Thyroid gland (tissue), 4 donors: ENCODE measurements at regions not wholly inside any gene's neighbourhood (a gene's known extent, or its start where the extent isn't known, plus 50 kb on each side); places are given as distances from the start of the nearest gene placed in this dataset.

ENCODE experiments used
- DNase-seq, 2 donors: peaks; one replicate each; pipeline ENCODE4 v3.0.0-alpha.2; 2019
- H3K27ac ChIP-seq, 3 donors: fragments of 200-600 bp; sonication (generic); 1 replicate in 2 of 3; 2 replicates in 1 of 3; pipeline ENCODE4 v1.5.1; 2016 to 2019; ENCODE audit warnings: mild to moderate bottlenecking in 1 of 3, moderate library complexity in 1 of 3
- H3K27me3 ChIP-seq: fragments of 200-600 bp; sonication (generic); one replicate; pipeline ENCODE4 v1.5.1; 2019
- H3K36me3 ChIP-seq, 2 donors: fragments of 200-600 bp; sonication (generic); one replicate each; pipeline ENCODE4 v1.5.1; 2016 to 2019
- H3K4me1 ChIP-seq, 2 donors: fragments of 200-600 bp; sonication (generic); one replicate each; pipeline ENCODE4 v1.5.1; 2017 to 2019
- H3K4me3 ChIP-seq, 3 donors: fragments of 200-600 bp; sonication (generic); replicated peaks in 1 of 3; 1 replicate in 2 of 3; 2 replicates in 1 of 3; pipeline ENCODE4 v1.5.1; 2016; ENCODE audit warnings: mild to moderate bottlenecking in 1 of 3
- H3K9me3 ChIP-seq: fragments of 200-600 bp; sonication (generic); one replicate; pipeline ENCODE4 v1.5.1; 2017
- POLR2A ChIP-seq, 2 donors: fragments of 450-650 bp; IDR thresholded peaks; one replicate each; pipeline ENCODE4 v1.6.1; 2017; ENCODE audit warnings: antibody characterized with exemption in 2 of 2, mild to moderate bottlenecking in 2 of 2, moderate library complexity in 1 of 2
- WGBS, 2 donors: methylation state at CpG; one replicate each; pipeline ENCODE4 v1.1.5; 2017; 5-methylcytosine and 5-hydroxymethylcytosine counted together
- intact Hi-C: fragments of 100-400 bp; cut with DNase I; formaldehyde crosslinking; loops from one replicate; pipeline ENCODE4 v1.15.1; 2023
- TF ChIP-seq, protein P1 (sequence below), 6 experiments: fragments of 200-600 bp in 3 of 6; fragments of 450-650 bp in 3 of 6; sonication (generic) in 3 of 6; IDR thresholded peaks; one replicate each; pipeline ENCODE4 v1.5.1; 2016 to 2019; ENCODE audit warnings: antibody characterized with exemption in 6 of 6, mild to moderate bottlenecking in 2 of 6, inconsistent platforms in 1 of 6, moderate library complexity in 1 of 6

GRCh38 chr5:90233476-90233875 lies 176.1 kb downstream of the CETN3 start:
- WGBS, 2 donors = 34 to 35% methylated on average over 3 of the region's 3 CpGs
- Histone ChIP-seq H3K27me3 (no peaks in the 10 kb centered on the region), H3K4me3 (no peak overlapping the region), H3K27ac (no peak overlapping the region), H3K4me1 (peaks cover 21 to 23% of the 10 kb centered on the region in 2 donors), H3K36me3 (no peaks in the 10 kb centered on the region), H3K9me3 (no peaks in the 10 kb centered on the region)
- DNase-seq = no peak
- intact Hi-C loops = no loop called here
- no peak for TF ChIP-seq POLR2A (IDR thresholded peaks at IDR 0.05)
- TF ChIP-seq, protein P1, sequence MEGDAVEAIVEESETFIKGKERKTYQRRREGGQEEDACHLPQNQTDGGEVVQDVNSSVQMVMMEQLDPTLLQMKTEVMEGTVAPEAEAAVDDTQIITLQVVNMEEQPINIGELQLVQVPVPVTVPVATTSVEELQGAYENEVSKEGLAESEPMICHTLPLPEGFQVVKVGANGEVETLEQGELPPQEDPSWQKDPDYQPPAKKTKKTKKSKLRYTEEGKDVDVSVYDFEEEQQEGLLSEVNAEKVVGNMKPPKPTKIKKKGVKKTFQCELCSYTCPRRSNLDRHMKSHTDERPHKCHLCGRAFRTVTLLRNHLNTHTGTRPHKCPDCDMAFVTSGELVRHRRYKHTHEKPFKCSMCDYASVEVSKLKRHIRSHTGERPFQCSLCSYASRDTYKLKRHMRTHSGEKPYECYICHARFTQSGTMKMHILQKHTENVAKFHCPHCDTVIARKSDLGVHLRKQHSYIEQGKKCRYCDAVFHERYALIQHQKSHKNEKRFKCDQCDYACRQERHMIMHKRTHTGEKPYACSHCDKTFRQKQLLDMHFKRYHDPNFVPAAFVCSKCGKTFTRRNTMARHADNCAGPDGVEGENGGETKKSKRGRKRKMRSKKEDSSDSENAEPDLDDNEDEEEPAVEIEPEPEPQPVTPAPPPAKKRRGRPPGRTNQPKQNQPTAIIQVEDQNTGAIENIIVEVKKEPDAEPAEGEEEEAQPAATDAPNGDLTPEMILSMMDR (IDR thresholded peaks at IDR 0.05) = no peak

DNA sequence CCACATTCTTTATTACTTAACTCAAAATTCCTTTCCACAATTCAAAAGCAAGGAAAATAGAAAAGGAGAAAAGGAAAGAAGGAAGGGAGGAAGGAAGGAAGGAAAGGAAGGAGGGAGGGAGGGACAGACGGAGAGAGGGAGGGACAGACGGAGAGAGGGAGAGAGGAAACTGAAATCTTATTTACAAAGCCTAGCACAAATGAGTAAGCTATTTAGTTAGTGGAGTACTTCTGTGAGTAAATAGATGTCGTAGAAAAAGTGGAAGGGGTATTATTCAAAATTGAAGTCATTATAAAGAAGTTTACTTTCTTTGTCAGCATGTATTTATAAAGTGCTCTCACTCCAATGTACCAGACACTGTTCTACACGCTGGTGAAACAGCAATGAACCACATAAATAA lies 177.9 kb downstream of the CETN3 start:
- Histone ChIP-seq H3K27ac (peak overlapping the region; percentile 16 to 41 (median 18)), H3K36me3 (no peaks in the 10 kb centered on the region), H3K27me3 (no peaks in the 10 kb centered on the region), H3K4me3 (no peak overlapping the region), H3K9me3 (no peaks in the 10 kb centered on the region), H3K4me1 (peaks cover 35% of the 10 kb centered on the region in 2 donors)
- intact Hi-C loops = no loop called here
- WGBS, 2 donors = 56 to 62% methylated on average over 4 of the region's 4 CpGs
- DNase-seq = no peak
- no peak for TF ChIP-seq POLR2A (IDR thresholded peaks at IDR 0.05)
- TF ChIP-seq, protein P1 (IDR thresholded peaks at IDR 0.05) = no peak

DNA sequence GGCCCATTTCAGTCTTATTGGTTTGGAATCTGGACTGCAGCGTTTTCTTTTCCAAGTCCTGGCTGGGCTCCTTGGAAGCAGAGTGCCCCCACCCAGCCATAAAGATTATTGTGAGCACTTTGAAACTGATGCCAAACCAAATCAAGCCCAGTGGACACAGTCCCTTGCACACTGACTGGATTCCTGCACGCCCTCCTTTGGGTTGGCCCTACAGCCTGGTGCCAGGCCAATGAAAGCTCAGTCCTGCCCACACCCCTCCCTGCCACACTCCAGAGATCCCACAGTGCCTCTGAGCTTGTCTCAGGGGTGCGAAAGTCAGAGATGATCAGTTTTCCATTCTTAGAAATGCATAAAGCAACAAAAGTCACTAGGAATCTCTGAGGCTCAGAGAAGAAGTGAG lies 181.9 kb downstream of the CETN3 start:
- peaks cover 22 to 33% of the 10 kb centered on the region in 2 donors for H3K4me1 ChIP-seq
- no peaks in the 10 kb centered on the region for H3K9me3 ChIP-seq
- WGBS, 2 donors = 12 to 20% methylated on average over 3 of the region's 3 CpGs
- H3K27ac ChIP-seq = peak overlapping the region in 1 of 3 donors; percentile 50
- intact Hi-C loops = no loop called here
- peak; percentile 65 to 78 for DNase-seq
- no peak overlapping the region for H3K4me3 ChIP-seq
- H3K27me3 ChIP-seq = no peaks in the 10 kb centered on the region
- no peaks in the 10 kb centered on the region for H3K36me3 ChIP-seq
- TF ChIP-seq, protein P1 (IDR thresholded peaks at IDR 0.05) = no peak
- TF ChIP-seq POLR2A (IDR thresholded peaks at IDR 0.05) = no peak

- Histone ChIP-seq H3K4me1 (peaks cover 22 to 33% of the 10 kb centered on the region in 2 donors), H3K27ac (no peak overlapping the region), H3K36me3 (no peaks in the 10 kb centered on the region), H3K9me3 (no peaks in the 10 kb centered on the region), H3K4me3 (no peak overlapping the region), H3K27me3 (no peaks in the 10 kb centered on the region)
- 46 to 63% methylated on average over 2 of the region's 2 CpGs for WGBS, 2 donors
- TF ChIP-seq, protein P1 (IDR thresholded peaks at IDR 0.05) = no peak
- TF ChIP-seq POLR2A (IDR thresholded peaks at IDR 0.05) = no peak
- intact Hi-C loops = no loop called here
- DNase-seq = peak in 1 of 2 donors; percentile 9
Measured at GRCh38 chr5:90226433-90227099, 183.0 kb downstream of the CETN3 start.

GRCh38 chr5:90224342-90224741 lies 185.2 kb downstream of the CETN3 start:
- TF ChIP-seq, protein P1 (IDR thresholded peaks at IDR 0.05) = no peak
- no peak for TF ChIP-seq POLR2A (IDR thresholded peaks at IDR 0.05)
- Histone ChIP-seq H3K27me3 (no peaks in the 10 kb centered on the region), H3K27ac (no peak overlapping the region), H3K4me3 (no peak overlapping the region), H3K9me3 (no peaks in the 10 kb centered on the region), H3K4me1 (peaks cover 15 to 17% of the 10 kb centered on the region in 2 donors), H3K36me3 (no peaks in the 10 kb centered on the region)
- DNase-seq = no peak
- 88 to 100% methylated on average over 1 of the region's 1 CpG for WGBS, 2 donors
- intact Hi-C loops = no loop called here
